ENCODE measurements at regions not wholly inside any gene's neighbourhood (a gene's known extent, or its start where the extent isn't known, plus 50 kb on each side); places are given as distances from the start of the nearest gene placed in this dataset.
"Not testable (repeated sequence)": the region's sequence is repeated elsewhere in the genome, so short reads cannot be mapped to it uniquely, and the experiment has no call there.

DNA sequence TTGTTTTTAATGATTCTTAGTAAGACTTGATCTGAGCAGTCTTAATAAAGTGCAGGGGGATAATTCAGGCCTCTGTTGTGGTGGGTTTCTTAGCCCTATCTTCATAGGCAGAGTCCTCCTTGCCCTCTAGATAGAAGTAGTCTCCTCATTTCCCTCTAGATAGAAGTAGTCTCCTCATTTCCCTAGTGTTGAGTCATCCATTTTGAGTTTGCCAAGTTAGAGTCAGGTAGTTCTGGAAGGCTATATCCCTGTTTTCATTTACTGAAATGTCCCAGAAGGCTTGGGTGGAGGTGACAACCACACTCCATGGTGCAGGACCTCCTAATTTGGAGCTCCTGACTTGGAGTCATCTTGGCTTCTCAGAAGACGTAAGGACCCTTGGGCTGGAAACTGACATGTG lies 384.6 kb downstream of the MLLT3 start:
- no peak for DNase-seq

DNA sequence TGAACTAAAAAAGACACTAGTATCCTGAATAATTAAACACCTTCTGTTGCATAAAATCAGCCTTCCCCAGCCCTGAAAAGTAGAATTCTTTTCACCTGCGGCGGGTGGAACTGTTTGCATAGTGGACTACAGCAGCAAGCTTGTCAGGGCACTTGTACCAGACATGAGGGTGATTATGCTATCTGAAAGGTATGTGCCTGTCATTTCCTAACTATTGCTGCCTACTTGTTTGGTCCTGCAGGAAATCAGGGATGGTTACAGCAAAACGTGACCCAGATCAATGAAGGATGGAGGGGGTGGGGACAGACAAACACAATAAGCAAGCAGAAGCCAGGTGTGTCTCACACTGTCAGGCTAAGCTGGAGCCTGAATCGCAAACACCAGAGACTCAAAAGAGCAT lies 385.6 kb downstream of the MLLT3 start:
- no peak for DNase-seq

DNA sequence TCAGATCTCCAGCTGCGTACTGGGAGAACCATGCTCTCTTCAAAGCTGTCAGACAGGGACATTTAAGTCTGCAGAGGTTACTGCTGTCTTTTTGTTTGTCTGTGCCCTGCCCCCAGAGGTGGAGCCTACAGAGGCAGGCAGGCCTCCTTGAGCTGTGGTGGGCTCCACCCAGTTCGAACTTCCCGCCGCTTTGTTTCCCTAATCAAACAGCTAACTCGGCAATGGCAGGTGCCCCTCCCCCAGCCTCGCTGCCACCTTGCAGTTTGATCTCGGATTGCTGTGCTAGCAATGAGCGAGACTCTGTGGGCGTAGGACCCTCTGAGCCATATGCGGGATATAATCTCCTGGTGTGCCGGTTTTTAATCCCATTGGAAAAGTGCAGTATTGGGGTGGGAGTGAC lies 387.1 kb downstream of the MLLT3 start:
- DNase-seq = not testable (repeated sequence)

DNA sequence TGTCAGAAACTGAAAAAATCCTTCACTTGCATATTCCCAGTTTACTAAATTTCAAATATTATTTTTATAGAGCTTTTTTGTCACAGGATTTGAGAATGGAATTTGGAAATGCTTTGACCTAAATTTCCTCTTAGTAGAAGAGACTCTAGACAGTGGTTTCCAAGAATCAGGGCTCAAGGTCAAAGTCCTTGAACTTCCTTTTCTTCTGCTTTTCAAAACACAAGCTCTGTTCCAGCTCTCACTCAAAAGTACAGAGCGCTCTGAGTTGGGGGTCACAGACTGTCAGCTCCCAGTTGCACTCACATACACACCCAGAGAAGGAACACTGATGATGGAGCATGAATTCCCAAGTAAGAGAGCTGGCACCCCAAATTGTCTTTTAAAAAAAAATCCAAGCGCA lies 394.2 kb downstream of the MLLT3 start:
- no peak for DNase-seq

DNA sequence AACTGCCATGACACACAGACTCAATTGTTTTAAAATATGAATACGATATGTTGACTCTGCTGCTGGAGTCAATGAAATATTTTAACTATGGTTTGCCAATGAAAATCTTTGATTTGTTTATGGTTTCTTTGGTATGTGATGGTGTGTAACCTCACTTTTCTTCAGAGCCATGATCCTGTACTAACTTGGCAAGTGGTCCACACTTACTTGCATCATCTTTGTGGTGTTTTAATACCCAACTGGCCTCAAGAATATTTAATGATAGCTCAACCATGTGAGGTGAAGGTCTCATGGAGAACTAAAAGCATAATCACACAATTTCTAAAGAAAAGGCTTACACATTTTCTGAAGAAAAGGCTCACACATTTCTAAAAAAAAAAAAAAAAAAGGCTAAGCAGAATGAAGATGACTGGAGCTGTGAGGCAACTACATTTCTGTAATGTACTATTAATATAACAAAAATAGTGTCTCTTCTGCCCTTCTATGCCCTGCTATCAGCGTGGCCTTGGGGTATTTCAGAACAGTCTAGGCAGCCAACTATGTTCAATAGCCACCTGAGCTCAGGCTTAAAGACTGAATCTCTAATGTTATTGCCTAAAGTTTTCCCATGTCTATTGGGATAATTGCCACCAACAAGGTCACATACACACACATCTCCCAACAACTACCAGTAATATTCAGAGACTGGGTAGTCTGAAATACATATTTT lies 395.0 kb downstream of the MLLT3 start:
- DNase-seq = no peak

DNA sequence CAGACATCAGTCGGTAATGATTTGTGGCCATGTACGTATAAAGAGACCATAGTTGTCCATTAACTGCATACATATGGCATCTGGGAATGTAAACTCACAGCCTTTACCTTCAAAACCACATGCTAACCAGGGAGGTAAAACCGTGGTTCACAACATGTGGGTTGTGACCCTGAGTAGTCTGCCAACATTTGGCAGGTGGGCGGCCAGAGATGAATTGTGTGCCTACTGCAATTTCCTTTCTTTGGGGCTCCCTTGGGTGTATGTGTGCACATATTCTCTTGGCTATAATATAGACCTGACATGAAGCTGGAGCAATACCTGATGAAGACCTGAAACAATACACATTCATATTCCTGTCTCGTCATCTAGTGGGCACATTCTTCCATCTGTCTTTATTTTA lies 396.0 kb downstream of the MLLT3 start:
- DNase-seq = no peak

DNA sequence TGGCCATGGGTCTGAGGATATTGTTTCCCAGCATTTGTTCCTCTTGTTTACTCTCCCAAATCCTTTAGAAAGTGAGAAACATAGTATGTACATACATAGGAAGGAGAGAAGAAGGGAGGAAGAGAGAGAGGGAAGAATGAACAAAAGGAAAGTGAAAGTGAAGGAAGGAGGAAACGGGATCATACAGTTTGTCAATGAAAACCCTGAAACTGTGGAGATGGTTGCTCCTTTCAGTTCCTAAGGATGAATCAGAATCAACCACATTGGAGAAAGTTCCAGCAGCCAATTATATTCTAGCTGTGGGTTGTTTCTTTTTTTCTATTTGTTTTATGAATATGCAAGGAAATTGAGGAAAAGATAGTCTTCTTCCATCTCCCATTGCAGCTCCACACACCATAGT lies 396.5 kb downstream of the MLLT3 start:
- DNase-seq = no peak

DNA sequence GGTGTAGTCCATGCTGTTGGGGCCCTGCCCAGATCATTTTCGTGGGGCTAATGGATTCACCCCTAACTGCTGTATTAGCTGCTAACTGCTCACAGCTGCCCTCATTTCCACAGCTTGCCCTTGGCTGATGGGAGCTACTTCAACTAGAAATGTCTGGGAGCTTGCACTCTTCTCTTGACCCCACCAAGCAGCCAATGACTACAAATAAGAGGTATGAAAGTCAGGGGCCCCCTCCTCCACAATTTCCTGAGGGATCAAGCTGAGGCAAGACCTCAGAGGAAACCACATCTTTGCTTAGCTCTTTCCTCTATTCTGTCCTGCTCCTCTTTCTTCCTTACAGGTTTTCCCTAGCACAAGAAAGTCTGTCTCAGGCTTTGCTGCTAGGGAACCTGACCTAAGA lies 397.5 kb downstream of the MLLT3 start:
- DNase-seq = no peak

DNA sequence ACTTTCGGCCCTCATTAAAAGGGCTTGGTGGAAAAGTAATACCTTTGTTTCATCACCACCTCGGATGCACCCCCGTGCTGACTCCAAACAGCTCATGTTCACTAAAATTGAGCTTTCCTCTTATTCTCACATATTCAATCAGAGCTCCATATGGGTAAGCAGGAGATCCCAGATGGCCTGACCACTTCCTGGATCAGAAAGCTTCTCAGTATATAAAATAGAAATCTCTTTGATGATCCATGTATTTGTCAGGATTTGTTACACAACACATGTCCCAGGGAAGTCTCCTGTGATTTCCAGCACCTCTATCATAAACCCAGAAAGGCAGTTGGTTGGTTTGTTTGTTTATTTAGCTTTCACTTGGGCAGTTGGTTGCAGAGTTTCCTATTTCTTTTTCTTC lies 402.0 kb downstream of the MLLT3 start:
- no peak for DNase-seq

DNA sequence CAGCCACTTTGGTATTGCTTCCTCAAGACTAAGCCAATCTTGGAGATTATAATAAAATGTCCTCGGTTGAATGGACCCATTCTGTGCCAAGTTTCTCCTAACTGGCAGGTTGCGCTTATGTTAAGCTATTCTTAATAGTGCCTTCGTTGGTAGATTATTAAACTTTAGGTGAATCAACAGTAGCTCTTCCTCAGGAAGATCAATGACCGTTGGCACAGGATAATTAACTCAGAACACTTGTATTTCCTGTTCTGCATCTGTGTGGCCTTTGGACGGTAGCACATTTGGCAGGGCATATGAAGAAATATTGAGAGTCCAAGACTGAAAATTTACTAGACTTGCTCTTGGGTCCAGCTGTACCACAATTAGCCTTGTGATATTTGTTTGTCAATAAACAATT lies 402.9 kb downstream of the MLLT3 start:
- DNase-seq = no peak

DNA sequence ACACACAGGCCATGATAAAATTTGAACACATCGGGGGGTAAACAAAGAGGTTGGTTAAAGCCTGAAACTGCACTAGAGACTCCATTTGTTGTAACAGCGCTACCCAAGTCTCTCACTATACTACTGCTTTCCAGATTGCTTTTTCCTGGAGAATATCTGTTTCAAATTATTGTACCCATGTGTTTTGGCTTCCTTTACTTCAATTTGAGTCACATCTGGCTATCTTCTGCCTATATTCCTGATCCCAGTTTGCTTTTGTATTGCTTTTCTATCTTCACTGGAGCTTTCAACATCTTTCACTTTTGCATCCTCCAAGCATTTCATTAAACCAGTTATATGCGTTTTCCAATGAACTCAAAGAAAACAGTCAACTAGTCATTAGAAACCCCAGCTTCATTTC lies 404.7 kb downstream of the MLLT3 start:
- DNase-seq = no peak

DNA sequence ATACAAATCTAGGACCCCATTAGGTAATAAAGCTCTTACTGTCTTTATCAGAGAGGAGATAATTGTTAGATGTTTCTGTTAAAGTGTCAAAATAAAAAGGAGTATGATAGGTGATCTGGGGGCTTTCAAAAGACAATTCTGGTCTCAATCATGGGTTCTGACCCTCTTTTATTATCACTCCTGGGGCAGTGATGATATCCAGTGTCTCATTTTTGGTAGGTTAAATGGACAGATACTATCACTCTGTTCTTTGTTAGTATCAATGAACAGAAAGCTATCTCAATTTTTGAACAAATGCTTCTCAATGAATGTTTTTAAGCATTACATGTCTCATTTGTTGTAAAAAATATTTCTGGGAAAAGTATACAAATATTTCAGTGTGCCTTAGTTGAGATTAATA lies 405.9 kb downstream of the MLLT3 start:
- no peak for DNase-seq

DNA sequence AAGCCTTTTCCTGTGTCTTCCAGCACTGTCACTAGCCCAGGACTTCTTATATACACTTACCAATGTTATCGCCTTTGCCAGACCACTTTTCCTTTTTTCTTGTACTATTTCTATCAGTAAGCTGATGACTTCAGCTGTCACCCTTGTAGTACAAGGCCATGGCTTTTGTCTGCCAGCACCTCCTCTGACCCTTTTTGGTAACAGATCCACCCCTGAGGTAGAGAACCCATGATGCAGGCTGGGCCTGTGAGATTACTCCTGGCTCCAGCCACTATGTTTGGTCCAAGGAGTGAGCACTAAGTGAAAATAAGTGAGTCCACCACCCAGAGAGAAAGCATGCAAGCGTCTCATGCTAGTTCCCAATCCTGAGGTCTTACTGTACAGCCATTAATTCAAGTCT lies 406.7 kb downstream of the MLLT3 start:
- no peak for DNase-seq

DNA sequence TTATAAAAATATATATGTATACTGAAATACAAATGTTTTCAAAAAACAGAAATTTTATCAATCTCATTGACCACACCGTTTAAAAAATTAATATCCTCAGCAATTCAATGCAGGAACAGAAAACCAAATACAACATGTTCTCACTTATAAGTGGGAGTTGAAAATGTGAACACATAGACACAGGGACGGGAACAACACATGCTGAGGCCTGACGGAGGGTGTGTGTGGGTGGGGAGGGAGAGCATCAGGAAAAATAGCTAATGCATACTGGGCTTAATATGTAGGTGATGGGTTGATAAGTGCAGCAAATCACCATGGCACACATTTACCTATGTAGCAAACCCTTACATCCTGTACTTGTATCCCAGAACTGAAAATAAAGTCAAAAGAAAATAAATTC lies 409.5 kb downstream of the MLLT3 start:
- no peak for DNase-seq

DNA sequence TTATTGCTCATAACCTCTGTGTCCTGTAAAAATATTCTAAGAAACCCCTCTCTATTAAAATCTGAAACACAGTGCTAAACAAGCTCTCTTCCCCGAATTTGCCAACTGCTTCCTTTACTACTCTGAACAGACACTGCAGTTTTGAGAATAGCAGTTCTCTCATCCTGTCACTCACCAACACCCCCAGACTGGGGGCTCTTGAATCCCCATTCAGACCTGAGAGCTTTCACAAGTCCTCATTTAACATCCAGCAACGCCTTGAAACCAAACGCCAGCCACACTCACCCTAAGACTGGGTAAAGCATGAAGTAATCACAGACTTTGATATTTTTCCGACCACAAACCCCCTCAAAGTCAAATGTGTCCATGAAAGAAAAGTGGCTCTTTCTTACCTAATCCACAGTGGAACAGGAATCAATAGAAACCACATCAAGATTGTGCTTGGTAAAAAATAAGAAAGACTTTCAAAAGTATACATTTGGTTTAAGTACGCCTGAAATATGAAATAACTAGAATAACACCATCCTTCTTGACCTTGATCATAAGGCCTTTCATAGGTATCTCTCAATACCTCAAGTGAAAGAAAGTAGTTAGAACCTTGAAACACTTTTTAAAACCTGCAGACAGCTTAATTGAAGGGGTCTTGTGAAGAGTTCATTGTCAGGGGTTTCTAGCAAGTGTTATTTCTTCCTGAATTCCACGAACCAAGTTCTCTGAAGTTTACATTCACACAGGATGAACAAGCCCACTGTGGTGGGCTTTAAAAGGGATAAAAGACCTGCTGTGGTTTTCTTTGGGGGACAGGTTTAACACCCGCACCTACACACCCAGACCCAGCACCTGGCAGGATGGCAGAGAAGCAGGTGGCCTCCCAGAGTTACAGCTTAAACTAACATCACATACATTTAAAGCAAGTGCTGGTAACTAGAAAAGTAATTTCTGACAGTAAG lies 412.6 kb downstream of the MLLT3 start:
- DNase-seq = no peak

DNA sequence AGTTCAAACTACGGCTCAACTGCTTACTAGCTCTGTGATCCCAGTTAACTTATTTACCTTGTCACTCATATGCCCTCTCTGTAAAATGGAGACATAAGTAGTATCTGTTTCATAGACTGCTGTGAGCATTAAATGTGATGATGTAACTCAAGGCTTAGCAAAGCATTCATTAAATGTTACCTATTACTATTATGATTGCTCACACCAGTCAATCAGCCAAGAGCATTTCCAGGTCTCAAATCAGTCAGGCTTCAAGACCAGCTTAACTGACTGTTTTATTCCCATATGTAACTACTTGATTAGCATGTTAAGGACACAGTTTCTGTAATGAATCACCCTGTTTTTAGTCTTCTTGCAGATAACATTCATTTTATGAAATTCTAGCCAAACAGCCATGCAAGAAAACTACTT lies 413.3 kb downstream of the MLLT3 start:
- DNase-seq = no peak

DNA sequence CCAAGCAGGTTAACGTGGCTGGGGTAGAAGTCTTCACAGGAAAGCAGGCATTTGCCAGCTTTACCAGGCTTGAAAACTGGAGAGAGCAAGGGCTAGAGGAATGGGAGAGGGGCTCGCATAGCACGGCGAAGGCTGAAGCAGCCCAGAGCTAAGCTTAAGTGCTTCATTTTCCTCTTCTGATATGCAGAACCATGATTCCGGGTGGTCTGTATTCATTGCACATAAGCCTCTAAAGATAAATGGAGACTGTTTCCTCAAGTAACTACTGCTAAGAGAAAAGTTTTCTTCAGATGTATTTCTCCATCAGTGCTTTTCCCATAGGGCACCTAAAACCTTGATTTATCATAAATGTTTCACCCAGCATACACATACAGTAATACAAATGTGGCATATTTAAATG lies 414.1 kb downstream of the MLLT3 start:
- no peak for DNase-seq

DNA sequence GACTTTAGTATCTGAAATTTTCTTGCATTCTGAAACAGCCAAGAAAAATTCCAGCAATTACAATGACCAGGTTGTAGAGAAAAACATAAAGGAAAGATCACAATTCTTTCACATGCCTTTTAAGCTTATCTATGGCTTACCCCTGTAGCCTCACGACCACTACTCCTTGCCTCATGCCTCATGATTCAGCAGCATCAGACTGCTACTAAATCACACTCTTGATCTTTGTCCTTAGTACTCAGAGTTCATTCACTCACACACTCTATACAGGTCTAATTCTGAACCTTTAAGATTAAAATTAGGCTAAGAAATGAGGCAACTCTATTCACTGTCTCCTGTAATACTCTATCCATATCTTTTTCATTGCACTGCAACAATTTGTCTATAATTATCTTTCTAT lies 415.1 kb downstream of the MLLT3 start:
- no peak for DNase-seq

DNA sequence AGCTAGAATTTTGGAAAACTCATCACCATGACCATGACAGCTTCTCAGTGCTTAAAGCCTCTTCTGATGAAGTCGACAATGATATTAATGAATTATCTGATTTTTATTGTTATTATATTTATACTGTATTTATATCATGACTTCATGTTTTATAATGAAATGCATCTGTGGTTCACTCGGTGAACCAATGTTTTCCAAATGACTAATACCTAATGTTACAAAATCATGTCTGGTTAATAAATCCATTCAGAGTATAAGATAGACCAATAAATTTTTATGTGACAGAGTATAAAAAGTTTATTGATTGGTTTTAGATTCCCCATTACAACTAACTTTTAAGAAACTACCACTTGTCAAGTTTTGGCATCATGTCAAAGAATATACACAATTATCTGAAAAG lies 416.5 kb downstream of the MLLT3 start:
- no peak for DNase-seq

DNA sequence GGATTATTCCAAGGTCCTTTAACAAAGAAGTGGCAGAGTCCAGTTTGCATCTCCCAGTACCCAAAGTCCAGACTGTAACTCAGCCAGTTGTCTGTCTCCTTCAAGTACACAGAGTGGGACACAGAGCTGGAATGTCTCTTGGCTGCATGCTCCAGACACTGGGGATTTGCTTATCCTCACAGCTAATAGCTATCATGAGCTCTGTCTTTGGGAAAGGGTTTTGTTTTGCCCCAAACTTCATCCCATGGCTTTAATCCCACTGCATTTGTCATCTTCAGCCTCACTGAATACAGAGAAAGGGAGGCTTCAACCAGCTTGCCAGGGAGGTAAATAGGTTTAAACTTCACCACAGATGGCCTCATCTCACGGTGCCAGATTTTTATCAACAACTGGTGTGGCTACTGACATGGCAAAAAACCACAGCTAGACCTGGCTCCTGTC lies 412.2 kb upstream of the SLC24A2 start:
- DNase-seq = no peak

DNA sequence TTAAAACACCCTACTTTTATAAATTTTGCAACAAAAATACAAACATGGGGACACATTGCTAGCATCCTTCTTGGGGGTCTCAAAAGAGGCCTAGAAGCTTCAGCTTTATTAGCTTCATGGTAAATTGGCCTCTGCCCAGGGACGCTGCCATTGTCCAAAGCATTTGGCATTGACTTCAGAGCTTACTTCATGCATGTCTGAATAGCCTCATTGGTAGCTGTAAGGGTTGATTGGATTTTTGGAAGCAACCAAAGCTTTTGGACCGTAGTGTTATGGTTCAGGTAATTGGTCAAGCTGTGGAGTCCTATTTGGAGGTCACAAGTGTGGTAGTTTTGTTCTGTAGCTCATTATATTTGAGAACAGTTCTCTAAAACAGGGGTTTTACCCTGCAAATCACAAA lies 411.7 kb upstream of the SLC24A2 start:
- no peak for DNase-seq

DNA sequence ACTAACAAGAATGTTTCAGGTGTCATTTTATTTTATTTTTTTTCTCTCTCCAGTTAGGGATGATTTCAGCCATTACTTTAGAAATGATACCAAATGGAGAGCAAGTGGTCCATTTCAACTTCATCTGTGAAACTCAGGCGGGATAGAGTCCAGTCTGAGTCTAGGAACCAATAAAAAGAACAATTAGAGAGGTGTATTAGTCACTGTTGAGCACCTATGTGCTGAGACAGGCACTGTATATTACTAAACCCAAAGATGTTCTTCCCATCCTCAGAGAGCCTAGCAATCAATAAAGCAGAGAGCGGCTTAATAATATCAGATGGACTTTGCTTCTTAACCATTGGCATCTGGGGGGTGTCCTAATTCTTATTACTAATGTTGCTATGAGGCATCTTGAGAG lies 410.3 kb upstream of the SLC24A2 start:
- no peak for DNase-seq

DNA sequence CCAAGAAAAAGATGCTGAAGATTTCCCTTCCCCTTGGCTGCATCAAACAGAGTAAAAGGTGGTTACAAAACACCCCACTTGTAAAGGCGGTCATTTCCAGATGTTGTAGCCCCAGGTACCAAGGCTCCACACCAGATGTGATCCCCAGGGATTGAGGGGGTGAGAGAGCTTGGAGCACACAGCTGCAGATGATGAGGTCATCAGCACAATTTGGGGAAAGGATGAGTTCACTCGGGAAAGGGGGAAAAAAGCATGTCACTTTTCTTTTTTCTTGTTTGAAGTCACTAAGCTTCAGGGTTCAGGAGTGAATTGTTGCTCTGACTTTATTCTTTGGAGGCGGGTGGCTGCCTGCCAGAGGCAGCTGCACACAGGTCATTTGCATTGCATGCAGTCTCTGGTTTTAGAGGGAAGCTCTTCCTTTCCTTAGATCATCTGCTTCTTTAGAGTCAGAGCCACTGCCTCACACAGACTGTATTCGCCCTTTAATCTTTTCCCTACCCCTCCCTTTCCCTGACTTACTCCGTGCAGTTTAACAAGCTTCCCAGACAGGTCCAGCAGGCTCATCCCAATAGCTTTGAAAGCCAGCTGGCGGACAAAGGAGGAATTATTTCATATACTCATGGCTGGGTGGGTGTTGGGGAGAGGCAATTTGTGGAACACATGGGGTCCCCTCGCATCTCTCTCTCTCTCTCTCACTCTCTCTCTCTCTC lies 409.3 kb upstream of the SLC24A2 start:
- DNase-seq = peak; percentile 17
